Testis (tissue), 2 donors: ENCODE measurements at regions not wholly inside any gene's neighbourhood (a gene's known extent, or its start where the extent isn't known, plus 50 kb on each side); places are given as distances from the start of the nearest gene placed in this dataset.

Experiments used
- DNase-seq: peaks from one replicate; pipeline ENCODE4 v3.0.0-alpha.2; 2019
- H3K27ac ChIP-seq, 2 donors: fragments of 200-600 bp; sonication (generic); one replicate each; pipeline ENCODE4 v1.5.1; 2019
- H3K27me3 ChIP-seq: fragments of 200-600 bp; sonication (generic); one replicate; pipeline ENCODE4 v1.5.1; 2019
- H3K36me3 ChIP-seq: fragments of 200-600 bp; sonication (generic); one replicate; pipeline ENCODE4 v1.5.1; 2017; ENCODE audit warnings: low read depth; ENCODE audit errors: missing control alignments
- H3K4me1 ChIP-seq: fragments of 200-600 bp; sonication (generic); one replicate; pipeline ENCODE4 v1.5.1; 2019
- H3K4me3 ChIP-seq, 2 donors: fragments of 200-600 bp; sonication (generic); one replicate each; pipeline ENCODE4 v1.5.1; 2017 to 2019
- H3K9me3 ChIP-seq: fragments of 200-600 bp; sonication (generic); one replicate; pipeline ENCODE4 v1.5.1; 2017
- CTCF ChIP-seq, 3 experiments: fragments of 450-650 bp in 2 of 3; fragments of 200-600 bp in 1 of 3; sonication (generic) in 1 of 3; IDR thresholded peaks; one replicate each; pipeline ENCODE4 v1.5.1; 2016 to 2019; ENCODE audit warnings: antibody characterized with exemption in 3 of 3, mild to moderate bottlenecking in 2 of 3, moderate library complexity in 1 of 3
- POLR2A ChIP-seq: fragments of 450-650 bp; IDR thresholded peaks from one replicate; pipeline ENCODE4 v1.6.1; 2017; ENCODE audit warnings: antibody characterized with exemption, mild to moderate bottlenecking, moderate library complexity
- WGBS, 2 donors: methylation state at CpG; one replicate each; pipeline ENCODE4 v1.1.5; 2018; 5-methylcytosine and 5-hydroxymethylcytosine counted together
- intact Hi-C: fragments of 100-400 bp; cut with DNase I; formaldehyde crosslinking; loops from one replicate; pipeline ENCODE4 v1.15.1; 2023; ENCODE audit warnings: low total_unique reads

GRCh38 chr7:49695971-49696370 lies 77.5 kb upstream of the VWC2 start:
- WGBS, 2 donors: 93 to 95% methylated on average over 5 of the region's 5 CpGs
- no peak for DNase-seq
- H3K27me3 ChIP-seq: no peaks in the 10 kb centered on the region
- H3K27ac ChIP-seq: no peak overlapping the region
- no peaks in the 10 kb centered on the region for H3K9me3 ChIP-seq
- TF ChIP-seq POLR2A (no peak), CTCF (IDR thresholded peaks at IDR 0.05) (no peak)
- no peaks in the 10 kb centered on the region for H3K4me1 ChIP-seq
- H3K36me3 ChIP-seq: no peaks in the 10 kb centered on the region
- no peak overlapping the region for H3K4me3 ChIP-seq
- intact Hi-C loops: no loop called here

- Histone ChIP-seq H3K36me3 (no peaks in the 10 kb centered on the region), H3K27me3 (no peaks in the 10 kb centered on the region), H3K27ac (no peak overlapping the region), H3K4me1 (no peaks in the 10 kb centered on the region), H3K9me3 (no peaks in the 10 kb centered on the region), H3K4me3 (no peak overlapping the region)
- TF ChIP-seq POLR2A (no peak), CTCF (IDR thresholded peaks at IDR 0.05) (no peak)
- intact Hi-C loops: no loop called here
- no peak for DNase-seq
- 83 to 86% methylated on average over 13 of the region's 13 CpGs for WGBS, 2 donors
Observed at GRCh38 chr7:49700841-49701240, 72.6 kb upstream of the VWC2 start.

DNA sequence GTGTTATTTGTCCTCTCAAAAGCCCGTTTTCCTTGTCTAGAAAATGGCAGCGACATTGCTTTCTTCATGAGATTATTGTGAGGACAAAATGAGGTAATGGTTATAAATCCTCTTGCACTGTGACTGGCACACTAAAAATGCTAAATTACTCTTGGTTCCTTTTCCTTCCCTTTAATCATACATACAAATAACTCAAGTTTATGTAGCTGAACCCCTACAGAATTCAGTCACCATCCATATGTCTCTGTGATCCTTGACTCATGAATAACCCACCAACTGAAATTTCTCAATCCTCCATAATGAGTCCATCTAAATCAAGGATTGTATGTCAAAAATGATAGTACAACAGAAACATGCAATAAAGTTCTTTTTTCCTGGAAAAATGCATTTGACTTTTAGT lies 71.3 kb upstream of the VWC2 start:
- no peak for TF ChIP-seq CTCF (IDR thresholded peaks at IDR 0.05)
- TF ChIP-seq POLR2A: no peak
- Histone ChIP-seq H3K4me3 (no peak overlapping the region), H3K36me3 (no peaks in the 10 kb centered on the region), H3K9me3 (no peaks in the 10 kb centered on the region), H3K27me3 (no peaks in the 10 kb centered on the region), H3K27ac (no peak overlapping the region), H3K4me1 (no peaks in the 10 kb centered on the region)
- 71 to 73% methylated on average over 2 of the region's 2 CpGs for WGBS, 2 donors
- DNase-seq: no peak
- intact Hi-C loops: no loop called here

DNA sequence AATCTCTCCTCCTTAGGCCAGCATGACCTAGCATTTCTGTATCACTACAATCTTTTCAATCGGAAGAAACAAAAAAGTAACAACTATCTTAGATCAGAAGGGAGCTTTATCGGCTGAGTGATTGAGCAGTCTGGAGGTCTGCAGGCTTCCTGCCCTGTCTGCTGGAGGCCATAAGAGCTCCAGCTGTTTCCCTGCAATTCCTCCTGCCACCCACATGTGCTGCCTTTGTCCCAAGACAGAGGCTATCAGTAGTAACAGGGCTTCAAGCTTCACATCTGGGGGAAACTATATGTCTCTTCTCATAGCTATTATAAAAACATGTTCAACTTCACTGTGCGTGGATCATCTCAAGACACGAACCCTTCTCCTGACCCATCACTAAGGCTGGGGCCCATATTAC lies 70.1 kb upstream of the VWC2 start:
- H3K27me3 ChIP-seq: no peaks in the 10 kb centered on the region
- H3K27ac ChIP-seq: no peak overlapping the region
- H3K4me1 ChIP-seq: no peaks in the 10 kb centered on the region
- no peaks in the 10 kb centered on the region for H3K9me3 ChIP-seq
- intact Hi-C loops: no loop called here
- H3K4me3 ChIP-seq: no peak overlapping the region
- 63 to 69% methylated on average over 4 of the region's 4 CpGs for WGBS, 2 donors
- no peak for DNase-seq
- no peaks in the 10 kb centered on the region for H3K36me3 ChIP-seq
- TF ChIP-seq POLR2A (no peak), CTCF (IDR thresholded peaks at IDR 0.05) (no peak)

DNA sequence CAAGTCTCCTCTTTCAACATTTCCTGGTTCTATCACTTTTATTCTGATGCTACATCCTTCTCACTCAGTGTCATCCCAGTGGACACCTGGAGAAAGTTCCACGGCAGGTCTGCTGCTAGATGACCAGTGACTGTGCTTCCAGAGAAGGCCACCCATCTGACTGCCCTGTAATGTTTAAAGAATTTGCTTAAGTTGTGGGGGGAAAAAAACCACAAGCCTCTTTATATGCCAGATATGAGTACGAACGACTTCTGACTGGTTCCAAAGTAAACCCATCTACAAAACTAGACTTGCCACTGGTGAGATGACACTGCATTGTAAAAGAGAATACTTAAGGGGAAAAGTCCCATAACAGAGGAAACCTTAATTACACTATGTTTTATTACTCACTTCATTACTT lies 69.6 kb upstream of the VWC2 start:
- TF ChIP-seq CTCF (IDR thresholded peaks at IDR 0.05): no peak
- WGBS, 2 donors: 93 to 96% methylated on average over 3 of the region's 3 CpGs
- Histone ChIP-seq H3K36me3 (no peaks in the 10 kb centered on the region), H3K4me3 (no peak overlapping the region), H3K27me3 (no peaks in the 10 kb centered on the region), H3K4me1 (no peaks in the 10 kb centered on the region), H3K9me3 (no peaks in the 10 kb centered on the region), H3K27ac (no peak overlapping the region)
- DNase-seq: no peak
- intact Hi-C loops: no loop called here
